HEK293T (cell line): ENCODE measurements at regions not wholly inside any gene's neighbourhood (a gene's known extent, or its start where the extent isn't known, plus 50 kb on each side); places are given as distances from the start of the nearest gene placed in this dataset.

Source experiments
- CTCF ChIA-PET: fragments of 350-600 bp; formaldehyde crosslinking; extraction: SDS; loops from one replicate; lab custom pipeline; 2021; ENCODE audit warnings: antibody characterized with exemption, inconsistent platforms; lab: Yijun Ruan, JAX
- POLR2A ChIA-PET: fragments of 350-600 bp; formaldehyde crosslinking; extraction: SDS; loops from one replicate; lab custom pipeline; 2020; ENCODE audit warnings: antibody characterized with exemption, inconsistent platforms; lab: Yijun Ruan, JAX
- DNase-seq: peaks from one replicate; pipeline ENCODE4 v3.0.0; 2012; ENCODE audit warnings: mixed read lengths; ENCODE audit errors: extremely low spot score
- ARNT ChIP-seq: fragments of 450-650 bp; IDR thresholded peaks from 2 replicates; pipeline ENCODE4 v1.6.1; 2017; ENCODE audit warnings: mild to moderate bottlenecking
- BHLHE40 ChIP-seq: fragments of 450-650 bp; IDR thresholded peaks from 2 replicates; pipeline ENCODE4 v1.6.1; 2016; ENCODE audit warnings: mild to moderate bottlenecking, moderate library complexity, borderline replicate concordance
- CTBP1 ChIP-seq: fragments of 450-650 bp; IDR thresholded peaks from 2 replicates; pipeline ENCODE4 v1.6.1; 2016; ENCODE audit warnings: borderline replicate concordance
- ELF4 ChIP-seq: fragments of 450-650 bp; IDR thresholded peaks from 2 replicates; pipeline ENCODE4 v1.6.1; 2017; ENCODE audit warnings: antibody characterized with exemption
- FOXA1 ChIP-seq: fragments of 450-650 bp; IDR thresholded peaks from 2 replicates; pipeline ENCODE4 v1.6.1; 2016; ENCODE audit warnings: mild to moderate bottlenecking
- FOXK2 ChIP-seq: fragments of 450-650 bp; IDR thresholded peaks from 2 replicates; pipeline ENCODE4 v1.6.1; 2016; ENCODE audit warnings: mild to moderate bottlenecking
- FOXM1 ChIP-seq: fragments of 450-650 bp; IDR thresholded peaks from 2 replicates; pipeline ENCODE4 v1.6.1; 2017; ENCODE audit warnings: mild to moderate bottlenecking, borderline replicate concordance
- HDGF ChIP-seq: fragments of 450-650 bp; IDR thresholded peaks from 2 replicates; pipeline ENCODE4 v1.6.1; 2017; ENCODE audit warnings: antibody characterized with exemption, borderline replicate concordance
- L3MBTL2 ChIP-seq: fragments of 450-650 bp; conservative IDR thresholded peaks from 2 replicates; pipeline ENCODE4 v1.6.1; 2016; ENCODE audit warnings: mild to moderate bottlenecking
- LEF1 ChIP-seq: fragments of 450-650 bp; IDR thresholded peaks from 2 replicates; pipeline ENCODE4 v1.6.1; 2017; ENCODE audit warnings: mild to moderate bottlenecking, borderline replicate concordance
- NFRKB ChIP-seq: fragments of 450-650 bp; IDR thresholded peaks from 2 replicates; pipeline ENCODE4 v1.6.1; 2016; ENCODE audit warnings: mild to moderate bottlenecking, moderate library complexity
- PKNOX1 ChIP-seq: fragments of 450-650 bp; IDR thresholded peaks from 2 replicates; pipeline ENCODE4 v1.6.1; 2016
- SP1 ChIP-seq: fragments of 450-650 bp; IDR thresholded peaks from 2 replicates; pipeline ENCODE4 v1.6.1; 2017
- SUZ12 ChIP-seq: fragments of 450-650 bp; IDR thresholded peaks from 2 replicates; pipeline ENCODE4 v1.6.1; 2016; ENCODE audit warnings: mild to moderate bottlenecking
- TARDBP ChIP-seq: fragments of 450-650 bp; IDR thresholded peaks from 2 replicates; pipeline ENCODE4 v1.6.1; 2016
- ZNF384 ChIP-seq: fragments of 450-650 bp; IDR thresholded peaks from 2 replicates; pipeline ENCODE4 v1.6.1; 2016

GRCh38 chr5:42974536-42974935, 65.6 kb downstream of the ANXA2R start:
- no peak for TF ChIP-seq L3MBTL2
- no peak for TF ChIP-seq NFRKB
- no peak for TF ChIP-seq ELF4
- no peak for TF ChIP-seq SUZ12
- TF ChIP-seq ZNF384, result no peak
- TF ChIP-seq SP1, result no peak
- TF ChIP-seq ARNT, result no peak
- TF ChIP-seq TARDBP, result no peak
- TF ChIP-seq FOXK2, result no peak
- TF ChIP-seq HDGF, result no peak
- TF ChIP-seq FOXM1, result no peak
- TF ChIP-seq CTBP1, result no peak
- TF ChIP-seq FOXA1, result no peak
- no peak for TF ChIP-seq LEF1
- no peak for TF ChIP-seq PKNOX1
- TF ChIP-seq BHLHE40, result no peak

GRCh38 chr5:42970636-42971559, 69.2 kb downstream of the ANXA2R start:
- CTCF ChIA-PET, result interaction anchor here (0.6 kb wide), 1 partner anchor 130 kb away, joined by 3 read pairs; no protein-coding TSS in a partner anchor
- no peak for DNase-seq
- POLR2A ChIA-PET, result no interaction called here
- no peak for TF ChIP-seq PKNOX1
- TF ChIP-seq SUZ12, result no peak
- TF ChIP-seq BHLHE40, result no peak
- no peak for TF ChIP-seq FOXK2
- no peak for TF ChIP-seq NFRKB
- no peak for TF ChIP-seq CTBP1
- no peak for TF ChIP-seq ZNF384
- no peak for TF ChIP-seq FOXA1
- TF ChIP-seq FOXM1, result no peak
- no peak for TF ChIP-seq ELF4
- no peak for TF ChIP-seq L3MBTL2
- no peak for TF ChIP-seq LEF1
- TF ChIP-seq ARNT, result no peak
- no peak for TF ChIP-seq TARDBP
- TF ChIP-seq HDGF, result no peak
- no peak for TF ChIP-seq SP1

More at GRCh38 chr5:42974536-42974935, 65.6 kb downstream of the ANXA2R start:
- no peak for DNase-seq
- ChIA-PET POLR2A (no interaction called here), CTCF (no interaction called here)

- DNase-seq, result no peak
- TF ChIP-seq CTBP1 (no peak), NFRKB (no peak), ELF4 (no peak), FOXM1 (no peak), TARDBP (no peak), ZNF384 (no peak)
- CTCF ChIA-PET, result no interaction called here
- POLR2A ChIA-PET, result no interaction called here
Observed at GRCh38 chr5:42965934-42966333, 74.2 kb downstream of the ANXA2R start.

GRCh38 chr5:42963412-42963811, 76.7 kb downstream of the ANXA2R start:
- ChIA-PET POLR2A (interaction anchor here (1.2 kb wide), 1 partner anchor 158 kb away, joined by 3 read pairs; the partner anchor contains the start of gene ZNF131), CTCF (no interaction called here)
- no peak for DNase-seq
- no peak for TF ChIP-seq FOXA1
- TF ChIP-seq TARDBP, result no peak
- TF ChIP-seq CTBP1, result no peak
- TF ChIP-seq L3MBTL2, result no peak
- TF ChIP-seq ELF4, result no peak
- TF ChIP-seq ARNT, result no peak
- no peak for TF ChIP-seq LEF1

GRCh38 chr5:42962124-42962523, 78.0 kb downstream of the ANXA2R start:
- DNase-seq, result no peak
- ChIA-PET POLR2A (no interaction called here), CTCF (no interaction called here)
- no peak for TF ChIP-seq SUZ12
- TF ChIP-seq FOXK2, result no peak

GRCh38 chr5:42960506-42960905, 79.6 kb downstream of the ANXA2R start:
- ChIA-PET CTCF (no interaction called here), POLR2A (no interaction called here)
- DNase-seq, result no peak
- no peak for TF ChIP-seq L3MBTL2
- TF ChIP-seq NFRKB, result no peak
- no peak for TF ChIP-seq ELF4
- no peak for TF ChIP-seq CTBP1
- TF ChIP-seq TARDBP, result no peak
- TF ChIP-seq ARNT, result no peak
- TF ChIP-seq BHLHE40, result no peak
- no peak for TF ChIP-seq LEF1
- no peak for TF ChIP-seq FOXA1
- TF ChIP-seq FOXM1, result no peak
- no peak for TF ChIP-seq FOXK2
- TF ChIP-seq SUZ12, result no peak
- no peak for TF ChIP-seq HDGF
- TF ChIP-seq PKNOX1, result no peak
- no peak for TF ChIP-seq ZNF384
- TF ChIP-seq SP1, result no peak
